HG02840 (cell line): ENCODE measurements at regions not wholly inside any gene's neighbourhood (a gene's known extent, or its start where the extent isn't known, plus 50 kb on each side); places are given as distances from the start of the nearest gene placed in this dataset.
"Not testable (repeated sequence)": the region's sequence is repeated elsewhere in the genome, so short reads cannot be mapped to it uniquely, and the experiment has no call there.

Experiments
- ATAC-seq: cut with Tn5 transposase; IDR thresholded peaks from one replicate; pipeline ENCODE4 v1.9.1; 2021; ENCODE audit warnings: mild to moderate bottlenecking, moderate library complexity, moderate number of reproducible peaks; ENCODE audit not compliant: unreplicated experiment, low FRiP score

DNA sequence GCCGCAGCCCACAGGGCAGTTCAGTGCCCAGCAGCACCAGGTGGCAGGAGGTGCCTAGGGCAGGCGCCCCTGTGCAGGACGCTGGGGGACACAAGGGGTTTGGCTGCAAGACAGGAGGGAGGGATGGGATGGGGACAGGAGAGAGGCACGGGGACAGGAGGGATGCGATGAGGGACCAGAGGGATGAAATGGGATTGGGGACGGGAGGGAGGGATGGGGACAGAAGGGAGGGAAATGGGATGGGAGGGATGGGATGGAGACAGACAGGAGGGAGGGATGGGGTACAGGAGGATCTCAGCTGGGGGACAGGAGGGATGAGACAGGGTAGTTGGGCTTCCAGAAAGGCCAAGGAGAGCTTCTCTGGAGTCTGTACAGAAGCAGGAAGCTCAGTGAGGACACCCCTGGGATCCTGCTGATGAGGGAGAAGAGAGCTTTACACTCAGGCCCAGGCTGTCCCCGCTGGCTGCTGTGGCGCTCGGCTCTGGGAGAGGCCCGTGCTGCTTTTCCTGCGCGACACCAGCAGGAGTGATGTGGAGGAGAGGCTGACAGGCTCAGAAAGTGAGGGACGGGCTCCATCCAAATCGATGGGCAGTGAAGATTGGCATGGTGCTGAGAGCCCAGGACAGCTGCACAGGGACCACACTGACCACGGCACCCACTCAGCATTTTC lies 400.8 kb downstream of the SMOC2 start:
- no peak for ATAC-seq

GRCh38 chr6:168840932-168841331 lies 399.9 kb downstream of the SMOC2 start:
- ATAC-seq = not testable (repeated sequence)

- not testable (repeated sequence) for ATAC-seq
These were observed 399.3 kb downstream of the SMOC2 start for GRCh38 chr6:168840299-168840698.

DNA sequence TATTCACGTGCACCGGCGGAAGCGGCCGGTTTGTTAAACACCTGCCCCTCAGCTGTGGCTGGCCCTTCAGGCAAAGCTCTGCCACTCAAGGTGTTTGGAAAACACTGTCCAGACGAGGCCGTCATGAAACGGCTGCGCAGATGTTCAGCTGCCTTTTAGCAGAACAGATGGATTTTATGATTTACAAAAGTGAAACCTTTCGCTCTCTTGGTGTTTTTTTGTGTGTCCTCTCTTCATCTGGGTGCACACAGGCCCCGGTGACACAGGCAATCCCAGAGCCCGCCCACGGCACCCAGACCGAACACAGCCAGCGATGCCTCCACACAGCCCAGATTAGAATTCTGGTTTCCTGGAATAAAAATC lies 397.0 kb downstream of the SMOC2 start:
- no peak for ATAC-seq

GRCh38 chr6:168837254-168838036 lies 396.5 kb downstream of the SMOC2 start:
- no peak for ATAC-seq

DNA sequence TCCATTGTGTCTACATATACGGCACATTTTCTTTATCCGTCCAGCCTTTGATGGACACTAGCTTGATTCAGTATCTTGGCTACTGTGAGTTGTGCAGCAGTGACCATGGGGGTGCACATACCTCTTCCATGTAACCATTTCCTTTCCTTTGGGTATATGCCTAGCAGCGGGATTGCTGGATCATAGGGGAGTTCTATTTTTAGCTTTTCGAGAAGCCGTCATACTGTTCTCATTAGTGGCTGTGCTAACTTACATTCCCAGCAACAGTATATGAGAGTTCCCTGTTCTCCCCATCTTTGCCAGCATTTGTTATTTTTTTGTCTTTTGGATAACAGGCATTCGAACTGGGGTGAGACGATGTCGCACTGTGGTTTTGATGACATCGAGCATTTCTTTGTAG lies 395.0 kb downstream of the SMOC2 start:
- no peak for ATAC-seq

- ATAC-seq = no peak
These were observed 393.8 kb downstream of the SMOC2 start for GRCh38 chr6:168834801-168835200.

DNA sequence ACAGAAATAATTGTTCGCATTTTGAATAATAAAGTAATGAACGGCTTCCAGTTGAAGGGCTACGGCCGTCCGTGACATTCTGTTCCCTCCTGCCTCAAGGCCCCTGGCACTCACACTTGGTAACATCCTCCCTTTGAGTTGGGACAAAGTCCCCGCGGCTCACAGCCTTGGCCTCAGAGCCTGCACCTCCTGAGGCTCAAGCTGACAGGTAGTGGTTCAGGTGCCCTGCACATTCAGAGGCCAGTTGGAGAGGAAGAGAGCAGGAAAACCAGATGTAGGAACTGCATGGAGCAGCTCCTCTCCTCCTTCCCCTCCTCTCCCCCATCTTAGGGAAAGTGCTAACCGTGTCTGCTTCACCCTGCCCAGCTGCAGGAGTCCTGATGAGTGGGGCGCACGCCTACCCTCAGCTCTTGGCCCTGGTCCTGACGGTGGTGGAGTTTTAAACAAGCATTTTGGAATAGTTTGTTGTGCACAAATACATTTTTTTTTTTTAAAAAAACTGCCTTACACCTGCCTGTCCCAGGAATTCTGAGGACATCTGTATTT lies 393.1 kb downstream of the SMOC2 start:
- no peak for ATAC-seq

GRCh38 chr6:168828800-168829199 lies 387.8 kb downstream of the SMOC2 start:
- ATAC-seq = no peak

DNA sequence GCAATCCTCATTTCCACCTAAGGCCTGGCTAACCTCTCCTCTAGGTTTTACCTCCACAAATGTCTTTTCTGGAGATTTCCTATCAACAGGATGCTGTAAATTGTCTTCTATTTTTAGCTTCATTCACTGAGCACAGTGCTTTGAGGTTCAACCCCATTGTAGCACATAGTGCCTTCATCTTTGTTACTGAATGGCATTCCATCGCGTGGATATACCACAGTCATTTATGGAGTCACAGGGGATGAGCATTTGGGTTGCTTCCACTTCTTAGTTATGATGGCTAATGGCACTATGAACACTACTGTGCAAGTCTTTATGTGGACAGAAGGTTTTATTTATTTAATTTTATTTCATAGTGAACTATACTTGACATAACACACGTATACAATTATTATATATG lies 387.1 kb downstream of the SMOC2 start:
- no peak for ATAC-seq

DNA sequence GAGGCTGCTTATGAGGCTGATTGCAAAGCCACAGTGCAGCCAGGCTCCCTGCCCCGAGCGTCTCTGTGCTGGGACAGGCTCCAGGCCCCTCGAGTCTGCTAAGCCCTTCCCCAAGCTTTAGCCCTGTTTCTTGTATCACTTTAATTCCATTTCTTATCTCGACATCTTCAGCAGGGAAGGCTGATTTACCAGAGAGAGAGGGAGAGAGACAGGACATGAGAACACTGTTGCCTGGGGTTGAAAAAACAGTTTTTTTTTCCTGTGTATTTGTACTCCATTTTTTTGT lies 386.5 kb downstream of the SMOC2 start:
- ATAC-seq = no peak

DNA sequence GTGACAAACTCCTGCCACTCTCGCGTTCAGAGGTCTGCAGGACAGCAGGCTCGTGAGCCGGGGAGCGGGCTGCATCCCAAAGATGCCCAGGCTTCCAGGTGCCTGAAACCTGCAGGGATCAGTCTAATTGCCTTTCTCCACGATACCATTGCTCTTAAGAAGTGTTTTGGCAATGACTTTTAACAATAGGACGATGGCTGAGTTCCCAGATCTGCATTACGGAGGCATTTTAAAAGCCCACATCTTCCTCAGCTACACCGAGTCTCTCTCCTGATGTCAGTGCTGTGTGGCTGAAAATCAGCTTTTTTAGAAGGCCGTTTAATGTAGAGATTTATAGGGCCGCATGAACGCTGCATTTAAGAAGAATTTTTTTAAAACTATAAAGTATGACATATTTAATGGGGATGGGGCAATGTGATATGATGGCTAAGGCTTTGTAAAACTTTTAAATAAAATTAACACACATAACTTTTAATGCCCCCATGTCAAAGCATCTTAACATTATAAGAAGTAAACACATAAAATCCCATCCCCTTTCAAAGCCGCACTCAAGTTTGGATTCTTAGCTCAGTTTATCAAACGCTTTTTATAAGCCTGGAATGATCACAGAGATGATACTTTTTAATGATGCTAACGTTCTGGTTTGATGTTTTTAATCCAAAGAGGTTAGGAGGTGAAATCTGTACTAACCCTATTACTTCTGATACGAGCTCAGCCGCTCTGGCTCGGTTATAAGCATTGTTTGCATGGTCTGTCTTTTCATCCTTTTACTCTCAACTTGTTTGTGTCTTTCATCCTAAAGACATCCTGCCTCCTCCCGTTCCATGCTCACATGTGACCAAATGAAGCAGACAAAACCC lies 386.0 kb downstream of the SMOC2 start:
- ATAC-seq = no peak

DNA sequence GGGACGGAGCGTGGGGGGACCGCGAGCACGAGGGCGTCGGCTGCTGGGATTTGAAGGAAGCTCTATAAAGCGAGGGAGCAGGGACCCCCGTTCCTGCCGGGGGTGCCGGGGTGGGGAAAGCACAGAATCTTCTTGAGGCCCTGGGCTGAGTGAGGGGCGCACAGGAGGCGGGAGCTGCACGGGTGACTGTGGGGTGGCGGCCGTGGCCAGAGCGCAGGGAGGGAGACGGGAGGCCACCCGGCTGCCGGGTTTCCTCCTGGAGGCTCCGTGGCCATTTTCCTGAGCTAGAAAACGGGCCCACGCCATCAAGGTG lies 385.1 kb downstream of the SMOC2 start:
- no peak for ATAC-seq

GRCh38 chr6:168825226-168826077 lies 384.5 kb downstream of the SMOC2 start:
- ATAC-seq = no peak

DNA sequence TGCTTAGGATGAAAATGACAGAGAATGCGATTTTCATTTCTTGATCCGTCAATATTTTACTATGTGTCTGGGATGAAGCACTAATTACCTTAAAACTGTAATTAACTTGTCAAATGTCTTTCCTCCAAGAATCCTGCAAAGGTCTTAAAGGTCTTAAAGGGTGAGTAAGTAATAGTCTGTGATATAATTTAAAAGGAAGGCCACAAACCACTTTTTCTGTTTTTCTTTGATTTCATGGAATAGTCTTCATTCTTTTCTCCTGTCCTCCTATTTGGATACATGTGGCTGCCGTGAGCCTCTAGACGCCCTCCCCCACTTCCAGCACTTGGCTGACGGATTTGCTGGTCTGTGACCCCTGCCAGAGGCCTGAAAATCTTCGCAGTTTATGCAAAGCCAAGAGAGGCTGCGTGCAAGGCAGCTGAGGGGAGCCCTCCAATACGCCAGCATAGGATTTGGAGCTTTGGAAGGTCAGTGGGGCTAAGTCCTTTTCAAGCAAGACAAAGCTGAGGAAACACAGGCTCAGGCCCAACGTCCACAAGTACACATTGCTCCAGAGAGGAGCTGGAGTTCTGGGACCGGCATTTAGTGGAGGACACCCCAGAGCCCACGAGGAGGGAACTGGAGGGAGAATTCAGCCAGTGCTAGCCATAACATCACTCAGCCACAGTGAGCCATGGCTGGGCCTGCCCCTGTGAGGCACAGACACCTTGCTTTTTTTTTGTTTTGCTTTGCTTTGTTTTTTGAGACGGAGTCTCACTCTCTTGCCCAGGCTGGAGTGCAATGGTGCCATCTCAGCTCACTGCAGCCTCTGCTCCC lies 382.6 kb downstream of the SMOC2 start:
- ATAC-seq = no peak

DNA sequence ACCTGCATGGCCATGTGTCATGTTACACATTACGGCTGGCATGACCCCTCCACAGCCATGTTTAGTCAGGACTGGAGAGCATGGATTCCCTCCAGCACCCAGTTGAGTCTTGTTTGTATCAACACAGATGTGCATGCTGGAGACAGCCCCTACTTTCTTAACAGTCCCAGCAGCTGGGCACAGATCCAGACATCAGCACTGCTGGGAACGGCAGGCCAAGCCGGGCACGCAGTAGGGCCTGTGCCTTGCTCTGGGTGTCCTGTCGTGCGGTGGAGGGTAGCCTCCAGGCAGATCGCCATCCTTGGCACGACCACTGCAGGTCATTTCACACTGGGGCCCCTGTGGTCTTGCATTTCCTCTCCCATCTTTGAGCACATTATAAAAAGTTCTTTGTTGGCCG lies 381.4 kb downstream of the SMOC2 start:
- no peak for ATAC-seq

DNA sequence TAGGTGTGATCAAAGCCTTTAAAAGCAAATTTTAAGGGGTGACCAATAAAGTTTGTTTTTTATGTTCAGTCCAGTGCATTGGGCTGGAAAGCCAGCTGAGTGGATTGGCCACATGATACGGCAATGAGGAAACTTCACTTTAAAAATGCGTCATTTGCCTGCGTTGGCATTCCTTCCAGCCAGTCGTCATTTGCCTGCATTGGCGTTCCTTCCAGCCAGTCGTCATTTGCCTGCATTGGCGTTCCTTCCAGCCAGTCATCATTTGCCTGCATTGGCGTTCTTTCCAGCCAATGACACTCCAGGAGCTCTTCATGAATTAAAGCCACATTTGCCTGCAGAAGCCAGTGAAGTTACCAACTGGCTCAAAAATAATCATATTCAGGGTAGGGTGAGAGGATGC lies 378.6 kb downstream of the SMOC2 start:
- ATAC-seq = no peak

DNA sequence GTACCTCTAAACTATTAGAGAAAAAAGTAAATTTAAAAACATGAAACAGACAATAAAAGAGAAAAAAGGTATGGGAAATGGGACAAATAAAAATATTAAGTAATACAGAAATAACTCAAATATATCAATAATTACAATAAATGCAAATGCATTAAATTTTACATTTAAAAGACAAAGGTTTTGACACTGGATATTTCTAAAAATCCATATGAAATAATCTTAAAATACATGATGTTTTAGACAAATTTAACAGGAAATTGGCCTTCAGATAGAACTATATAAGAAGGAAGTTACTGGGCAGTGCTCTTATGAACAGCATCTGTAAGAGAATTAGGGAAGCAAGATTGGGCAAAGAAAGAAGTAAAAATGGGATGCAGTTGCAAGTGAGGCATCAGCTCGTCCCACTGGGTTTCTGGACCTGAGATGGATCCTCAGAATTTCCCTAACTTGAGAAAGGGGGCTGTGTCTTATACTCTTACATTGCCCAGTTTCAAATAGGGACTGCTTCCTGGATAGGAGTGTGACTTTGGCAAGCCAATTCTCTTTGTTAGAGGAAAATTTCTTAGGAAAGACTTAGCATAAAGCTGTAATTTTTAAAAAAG lies 376.7 kb downstream of the SMOC2 start:
- ATAC-seq = no peak

- no peak for ATAC-seq
These were observed 374.2 kb downstream of the SMOC2 start for GRCh38 chr6:168815229-168815628.
